ENCODE measurements at regions not wholly inside any gene's neighbourhood (a gene's known extent, or its start where the extent isn't known, plus 50 kb on each side); places are given as distances from the start of the nearest gene placed in this dataset.

- no peak for DNase-seq
Measured at GRCh38 chr19:28519952-28520861, 692.7 kb downstream of the UQCRFS1 start.

- no peak for DNase-seq
Measured at GRCh38 chr19:28519218-28519779, 693.7 kb downstream of the UQCRFS1 start.

- no peak for DNase-seq
Measured at GRCh38 chr19:28516415-28516872, 696.5 kb downstream of the UQCRFS1 start.

GRCh38 chr19:28514166-28514565, 698.8 kb downstream of the UQCRFS1 start:
- DNase-seq = no peak

GRCh38 chr19:28511655-28512054, 701.3 kb downstream of the UQCRFS1 start:
- DNase-seq = no peak

- no peak for DNase-seq
Measured at GRCh38 chr19:28509079-28509895, 703.7 kb downstream of the UQCRFS1 start.

- DNase-seq = no peak
Measured at GRCh38 chr19:28508666-28509065, 704.3 kb downstream of the UQCRFS1 start.

- no peak for DNase-seq
Measured at GRCh38 chr19:28505933-28506332, 707.0 kb downstream of the UQCRFS1 start.

GRCh38 chr19:28505134-28505533, 707.8 kb downstream of the UQCRFS1 start:
- no peak for DNase-seq

GRCh38 chr19:28504727-28505126, 708.2 kb downstream of the UQCRFS1 start:
- DNase-seq = no peak

- no peak for DNase-seq
Measured at GRCh38 chr19:28504139-28504538, 708.8 kb downstream of the UQCRFS1 start.

GRCh38 chr19:28502879-28503734, 709.8 kb downstream of the UQCRFS1 start:
- DNase-seq = no peak

- DNase-seq = no peak
Measured at GRCh38 chr19:28501976-28502375, 711.0 kb downstream of the UQCRFS1 start.

- no peak for DNase-seq
Measured at GRCh38 chr19:28500982-28501630, 711.8 kb downstream of the UQCRFS1 start.

GRCh38 chr19:28500296-28500695, 712.7 kb downstream of the UQCRFS1 start:
- DNase-seq = no peak

GRCh38 chr19:28498404-28498976, 714.5 kb downstream of the UQCRFS1 start:
- no peak for DNase-seq

GRCh38 chr19:28497887-28498286, 715.1 kb downstream of the UQCRFS1 start:
- no peak for DNase-seq

- no peak for DNase-seq
Measured at GRCh38 chr19:28497137-28497536, 715.8 kb downstream of the UQCRFS1 start.

- no peak for DNase-seq
Measured at GRCh38 chr19:28495046-28495445, 717.9 kb downstream of the UQCRFS1 start.

GRCh38 chr19:28494461-28494860, 718.5 kb downstream of the UQCRFS1 start:
- no peak for DNase-seq

- DNase-seq = no peak
Measured at GRCh38 chr19:28493884-28494283, 719.1 kb downstream of the UQCRFS1 start.

GRCh38 chr19:28492621-28493020, 720.3 kb downstream of the UQCRFS1 start:
- DNase-seq = no peak
